AG09309 (cell line): ENCODE measurements at regions not wholly inside any gene's neighbourhood (a gene's known extent, or its start where the extent isn't known, plus 50 kb on each side); places are given as distances from the start of the nearest gene placed in this dataset.

Experiments used
- DNase-seq: peaks from one replicate; pipeline ENCODE4 v3.0.0-alpha.2; 2010; ENCODE audit warnings: low read depth
- H3K4me3 ChIP-seq: 2 replicates; pipeline ENCODE4 v1.5.1; 2011; ENCODE audit warnings: mild to moderate bottlenecking, low read depth, low read length, moderate library complexity; ENCODE audit not compliant: control insufficient read depth
- TF ChIP-seq, protein P1 (sequence below): IDR thresholded peaks from 2 replicates; pipeline ENCODE4 v1.5.1; 2011; ENCODE audit warnings: mild to moderate bottlenecking, low read depth, low read length, inconsistent platforms; ENCODE audit not compliant: insufficient read depth, control insufficient read depth; ENCODE audit errors: missing control alignments

DNA sequence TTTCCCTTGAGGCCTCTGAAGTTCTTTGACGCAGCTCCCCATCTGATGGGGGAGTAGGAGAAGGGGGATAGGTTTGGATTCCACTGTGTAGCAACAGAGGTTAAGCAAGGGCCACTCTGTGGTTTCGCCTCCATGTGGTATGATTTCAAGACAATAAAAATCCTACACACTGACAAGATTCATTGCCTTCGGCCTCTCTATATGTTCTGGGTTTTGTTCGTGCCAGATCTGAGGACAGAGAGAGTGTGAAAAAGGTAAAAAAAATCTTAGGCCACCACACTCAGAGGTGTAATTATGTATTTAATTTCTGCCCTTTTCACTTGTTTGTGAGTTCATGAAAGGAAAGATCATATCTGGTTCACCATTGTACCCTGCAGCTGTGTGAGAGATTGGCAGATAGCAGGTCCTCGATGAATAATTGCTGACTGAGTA is 715.2 kb upstream of the ZNF608 start:
- TF ChIP-seq, protein P1, sequence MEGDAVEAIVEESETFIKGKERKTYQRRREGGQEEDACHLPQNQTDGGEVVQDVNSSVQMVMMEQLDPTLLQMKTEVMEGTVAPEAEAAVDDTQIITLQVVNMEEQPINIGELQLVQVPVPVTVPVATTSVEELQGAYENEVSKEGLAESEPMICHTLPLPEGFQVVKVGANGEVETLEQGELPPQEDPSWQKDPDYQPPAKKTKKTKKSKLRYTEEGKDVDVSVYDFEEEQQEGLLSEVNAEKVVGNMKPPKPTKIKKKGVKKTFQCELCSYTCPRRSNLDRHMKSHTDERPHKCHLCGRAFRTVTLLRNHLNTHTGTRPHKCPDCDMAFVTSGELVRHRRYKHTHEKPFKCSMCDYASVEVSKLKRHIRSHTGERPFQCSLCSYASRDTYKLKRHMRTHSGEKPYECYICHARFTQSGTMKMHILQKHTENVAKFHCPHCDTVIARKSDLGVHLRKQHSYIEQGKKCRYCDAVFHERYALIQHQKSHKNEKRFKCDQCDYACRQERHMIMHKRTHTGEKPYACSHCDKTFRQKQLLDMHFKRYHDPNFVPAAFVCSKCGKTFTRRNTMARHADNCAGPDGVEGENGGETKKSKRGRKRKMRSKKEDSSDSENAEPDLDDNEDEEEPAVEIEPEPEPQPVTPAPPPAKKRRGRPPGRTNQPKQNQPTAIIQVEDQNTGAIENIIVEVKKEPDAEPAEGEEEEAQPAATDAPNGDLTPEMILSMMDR = no peak
- no peak overlapping the region for H3K4me3 ChIP-seq
- no peak for DNase-seq

DNA sequence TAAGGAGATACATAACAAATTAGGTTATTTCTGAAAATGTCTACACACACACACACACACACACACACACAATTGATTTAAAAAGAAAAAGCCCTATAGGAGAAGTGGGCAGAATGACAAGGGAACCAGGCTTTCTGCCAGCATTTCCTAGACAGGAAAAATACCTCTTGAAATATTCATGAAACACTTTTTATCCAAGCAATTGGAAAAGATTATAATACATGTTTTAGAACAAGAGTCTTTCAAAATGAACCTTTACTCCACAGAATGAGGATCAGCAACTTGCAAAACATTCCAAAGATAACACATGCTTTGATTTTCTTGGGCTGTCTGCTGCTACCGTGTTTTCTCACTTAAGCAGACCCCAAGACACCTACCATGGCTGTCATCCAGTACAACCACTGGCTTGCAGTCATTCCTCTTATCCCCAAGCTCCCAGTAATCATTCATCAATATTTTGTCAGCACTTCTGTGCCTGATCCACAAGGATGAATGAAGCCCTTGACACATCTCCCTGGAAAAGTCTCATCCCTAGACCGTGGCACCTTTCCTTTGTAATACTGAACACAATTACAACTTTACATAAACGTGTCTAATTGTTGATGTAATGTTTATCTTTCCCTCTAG is 717.1 kb upstream of the ZNF608 start:
- no peak overlapping the region for H3K4me3 ChIP-seq
- TF ChIP-seq, protein P1 = no peak
- no peak for DNase-seq

DNA sequence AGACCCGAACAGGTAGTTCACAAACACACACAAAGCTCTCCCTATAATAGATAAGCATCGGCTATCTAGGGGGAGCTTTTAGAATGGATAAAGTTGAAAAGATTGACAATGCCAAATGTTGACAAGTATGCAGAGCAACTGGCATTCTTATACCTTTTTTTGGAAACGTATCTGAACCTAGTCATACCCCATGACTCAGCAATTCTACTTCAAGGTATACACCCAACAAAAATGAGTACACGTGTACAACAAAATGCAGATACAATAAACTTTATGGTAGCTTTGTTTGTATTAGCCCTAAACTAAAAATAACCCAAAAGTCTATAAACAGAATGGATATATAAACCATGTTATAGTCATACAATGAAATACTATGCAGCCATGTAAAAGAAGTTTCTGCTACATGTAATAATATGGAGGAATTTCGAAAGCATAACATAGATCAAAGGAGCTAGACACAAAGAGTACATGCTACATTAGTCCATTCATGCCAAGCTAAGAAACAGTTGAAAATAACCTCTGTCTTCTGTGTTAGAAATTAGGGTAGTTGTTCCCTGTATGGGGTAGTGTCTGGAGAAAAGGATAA is 718.5 kb upstream of the ZNF608 start:
- TF ChIP-seq, protein P1 = no peak
- DNase-seq = no peak
- H3K4me3 ChIP-seq = no peak overlapping the region

DNA sequence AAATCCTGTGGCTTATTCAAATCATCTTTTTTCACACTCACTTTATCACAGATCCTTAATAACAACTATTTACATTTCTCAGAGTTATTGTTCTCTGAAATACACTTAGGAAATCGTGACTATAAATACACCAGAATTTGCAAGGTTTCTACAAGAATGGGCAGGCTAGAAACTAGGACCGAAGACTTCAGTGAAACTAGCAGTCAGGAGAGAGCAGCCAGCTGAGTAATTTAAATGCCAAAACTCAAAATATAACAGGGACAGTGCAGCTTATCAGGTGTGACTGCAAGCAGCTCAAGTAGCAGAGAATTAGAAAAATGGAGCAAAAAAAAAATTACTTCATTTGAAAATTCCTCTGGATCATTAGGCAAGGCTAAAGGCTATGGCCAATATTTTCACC is 719.3 kb upstream of the ZNF608 start:
- DNase-seq = no peak
- TF ChIP-seq, protein P1 = no peak
- H3K4me3 ChIP-seq = no peak overlapping the region

DNA sequence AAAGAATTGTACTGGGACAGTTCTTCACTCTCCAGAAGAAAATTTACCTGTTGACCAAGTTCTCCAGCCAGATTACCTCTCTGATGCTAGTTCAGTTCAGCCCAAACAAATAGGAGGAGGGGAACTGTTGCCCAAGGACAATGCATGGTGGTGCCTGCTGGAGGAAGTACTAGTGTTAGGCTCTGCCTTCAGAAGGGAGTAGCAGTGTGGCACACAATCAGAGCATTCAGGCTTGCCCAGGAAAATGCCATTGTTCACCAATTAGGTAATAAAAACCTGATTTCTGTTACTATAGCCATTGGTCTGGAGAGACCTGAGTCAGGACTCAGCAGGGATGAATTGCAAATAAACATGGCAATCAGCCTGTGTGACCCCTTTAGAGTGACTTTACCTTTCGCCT is 720.8 kb upstream of the ZNF608 start:
- DNase-seq = no peak
- TF ChIP-seq, protein P1 = no peak
- H3K4me3 ChIP-seq = no peak overlapping the region

DNA sequence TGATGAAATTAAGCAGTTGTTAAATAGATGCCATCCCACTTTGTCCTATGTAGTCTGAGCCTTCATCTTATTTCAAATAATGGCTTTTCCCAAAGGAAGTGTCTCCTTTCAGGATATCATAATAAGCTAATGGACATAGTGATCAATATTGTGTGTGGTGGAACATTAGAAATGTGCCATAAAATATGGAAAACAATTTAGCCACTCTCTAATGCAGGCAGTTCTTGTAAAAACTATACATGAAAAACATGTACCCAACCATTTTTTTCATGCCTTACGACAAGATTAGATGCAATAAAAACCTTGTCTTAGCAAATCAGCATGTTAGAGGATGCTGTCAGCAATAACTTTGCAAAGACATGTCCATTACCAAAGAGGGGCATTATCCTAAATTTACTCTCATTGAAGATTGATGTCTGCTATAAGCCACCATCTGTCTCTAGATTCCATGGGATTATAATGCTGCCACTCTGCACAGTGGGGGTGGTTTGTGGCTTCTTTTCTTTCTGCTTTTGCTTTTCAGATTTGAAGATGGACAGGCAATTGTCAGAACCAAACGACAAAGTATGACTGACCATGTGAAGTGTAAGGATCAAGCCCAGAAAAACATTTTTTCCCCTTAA is 724.0 kb upstream of the ZNF608 start:
- no peak for DNase-seq
- TF ChIP-seq, protein P1 = no peak
- no peak overlapping the region for H3K4me3 ChIP-seq
